C1 segment of cervical spinal cord (tissue), 14 donors: ENCODE measurements at regions not wholly inside any gene's neighbourhood (a gene's known extent, or its start where the extent isn't known, plus 50 kb on each side); places are given as distances from the start of the nearest gene placed in this dataset.
A peak's percentile ranks its signal among the peaks of the same experiment; 100 is the strongest.

Experiments
- DNase-seq, 14 donors: peaks; one replicate each; lab custom pipeline; 2025; lab: John Stamatoyannopoulos, UW

GRCh38 chr11:32161293-32161692 is 70.4 kb downstream of the RCN1 start:
- DNase-seq = no peak

GRCh38 chr11:32162351-32162750 is 71.5 kb downstream of the RCN1 start:
- no peak for DNase-seq

GRCh38 chr11:32162906-32163305 is 72.0 kb downstream of the RCN1 start:
- DNase-seq = no peak

- no peak for DNase-seq
Measured at GRCh38 chr11:32163557-32163956, 72.7 kb downstream of the RCN1 start.

- peak in 1 of 14 donors; percentile 25 for DNase-seq
Measured at GRCh38 chr11:32164836-32165235, 74.0 kb downstream of the RCN1 start.

- no peak for DNase-seq
Measured at GRCh38 chr11:32168924-32169323, 78.0 kb downstream of the RCN1 start.

- DNase-seq = no peak
Measured at GRCh38 chr11:32171445-32171844, 80.6 kb downstream of the RCN1 start.

GRCh38 chr11:32172041-32172847 is 81.4 kb downstream of the RCN1 start:
- peak in 1 of 14 donors; percentile 33 for DNase-seq

- DNase-seq = peak in 12 of 14 donors; percentile 7 to 66 (median 35)
Measured at GRCh38 chr11:32172848-32173834, 82.3 kb downstream of the RCN1 start.

GRCh38 chr11:32173977-32174376 is 83.1 kb downstream of the RCN1 start:
- DNase-seq = no peak

GRCh38 chr11:32176223-32176934 is 85.5 kb downstream of the RCN1 start:
- DNase-seq = peak in 12 of 14 donors; percentile 31 to 82 (median 65)

- peak in 1 of 14 donors; percentile 6 for DNase-seq
Measured at GRCh38 chr11:32178692-32179091, 87.8 kb downstream of the RCN1 start.

- no peak for DNase-seq
Measured at GRCh38 chr11:32183512-32183911, 92.6 kb downstream of the RCN1 start.

- DNase-seq = peak in 2 of 14 donors; percentile 18 to 90
Measured at GRCh38 chr11:32184041-32184722, 93.3 kb downstream of the RCN1 start.

GRCh38 chr11:32184723-32185376 is 94.0 kb downstream of the RCN1 start:
- no peak for DNase-seq

- no peak for DNase-seq
Measured at GRCh38 chr11:32186118-32186517, 95.2 kb downstream of the RCN1 start.

GRCh38 chr11:32187111-32187510 is 96.2 kb downstream of the RCN1 start:
- no peak for DNase-seq

- DNase-seq = no peak
Measured at GRCh38 chr11:32188785-32189184, 97.9 kb downstream of the RCN1 start.

- DNase-seq = no peak
Measured at GRCh38 chr11:32196137-32196536, 105.3 kb downstream of the RCN1 start.

- DNase-seq = no peak
Measured at GRCh38 chr11:32198053-32198452, 107.2 kb downstream of the RCN1 start.
